ENCODE measurements at regions not wholly inside any gene's neighbourhood (a gene's known extent, or its start where the extent isn't known, plus 50 kb on each side); places are given as distances from the start of the nearest gene placed in this dataset.
A peak's percentile ranks its signal among the peaks of the same experiment; 100 is the strongest.

DNA sequence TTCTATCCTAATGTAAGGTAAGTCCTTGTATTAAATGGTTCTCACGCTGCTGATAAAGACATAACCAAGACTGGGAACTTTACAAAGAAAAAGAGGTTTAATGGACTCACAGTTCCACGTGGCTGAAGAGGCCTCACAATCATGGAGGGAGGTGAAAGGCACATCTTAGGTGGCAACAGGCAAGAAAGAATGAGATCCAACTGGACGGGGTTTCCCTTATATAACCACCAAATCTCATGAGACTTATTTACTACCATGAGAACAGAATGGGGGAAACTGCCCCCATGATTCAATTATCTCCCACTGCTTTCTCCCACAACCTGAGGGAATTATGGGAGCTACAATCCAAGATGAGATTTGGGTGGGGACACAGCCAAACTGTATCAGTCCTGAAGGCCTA is 136.6 kb downstream of the HTR1B start:
- H3K27me3 ChIP-seq = no peaks in the 10 kb centered on the region
- no peaks in the 10 kb centered on the region for H3K4me1 ChIP-seq
- H3K36me3 ChIP-seq = no peaks in the 10 kb centered on the region
- H3K9me3 ChIP-seq = no peaks in the 10 kb centered on the region
- H3K4me3 ChIP-seq = no peak overlapping the region
- intact Hi-C loops (cut with DNase I) = no loop called here
- TF ChIP-seq, protein P1, sequence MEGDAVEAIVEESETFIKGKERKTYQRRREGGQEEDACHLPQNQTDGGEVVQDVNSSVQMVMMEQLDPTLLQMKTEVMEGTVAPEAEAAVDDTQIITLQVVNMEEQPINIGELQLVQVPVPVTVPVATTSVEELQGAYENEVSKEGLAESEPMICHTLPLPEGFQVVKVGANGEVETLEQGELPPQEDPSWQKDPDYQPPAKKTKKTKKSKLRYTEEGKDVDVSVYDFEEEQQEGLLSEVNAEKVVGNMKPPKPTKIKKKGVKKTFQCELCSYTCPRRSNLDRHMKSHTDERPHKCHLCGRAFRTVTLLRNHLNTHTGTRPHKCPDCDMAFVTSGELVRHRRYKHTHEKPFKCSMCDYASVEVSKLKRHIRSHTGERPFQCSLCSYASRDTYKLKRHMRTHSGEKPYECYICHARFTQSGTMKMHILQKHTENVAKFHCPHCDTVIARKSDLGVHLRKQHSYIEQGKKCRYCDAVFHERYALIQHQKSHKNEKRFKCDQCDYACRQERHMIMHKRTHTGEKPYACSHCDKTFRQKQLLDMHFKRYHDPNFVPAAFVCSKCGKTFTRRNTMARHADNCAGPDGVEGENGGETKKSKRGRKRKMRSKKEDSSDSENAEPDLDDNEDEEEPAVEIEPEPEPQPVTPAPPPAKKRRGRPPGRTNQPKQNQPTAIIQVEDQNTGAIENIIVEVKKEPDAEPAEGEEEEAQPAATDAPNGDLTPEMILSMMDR (IDR thresholded peaks at IDR 0.05) = no peak
- H3K27ac ChIP-seq = peak overlapping the region; percentile 52 to 54
- no peak for DNase-seq (ENCODE audit: low spot score in 2 of 2)

DNA sequence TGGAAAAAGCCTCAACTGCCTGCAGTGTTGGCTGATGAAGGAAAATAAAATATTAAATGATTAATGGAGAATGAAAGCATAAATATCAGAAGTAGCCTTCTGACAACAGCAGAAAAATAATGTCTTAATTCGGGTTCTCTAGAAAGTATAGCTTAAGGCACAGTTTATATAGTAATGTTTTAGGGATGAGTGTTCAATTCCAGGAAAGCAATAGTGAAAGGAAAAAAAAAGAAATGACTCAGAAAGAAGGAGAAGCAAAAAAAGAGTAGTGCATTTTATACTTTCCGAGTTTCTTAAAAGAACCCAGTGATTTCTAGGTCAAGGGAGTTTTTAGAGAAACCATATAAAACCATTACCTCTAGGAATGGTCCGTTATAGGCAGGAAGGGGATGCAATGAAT is 137.3 kb downstream of the HTR1B start:
- no peak overlapping the region for H3K4me3 ChIP-seq
- no peaks in the 10 kb centered on the region for H3K9me3 ChIP-seq
- DNase-seq (ENCODE audit: low spot score in 2 of 2) = no peak
- no peaks in the 10 kb centered on the region for H3K36me3 ChIP-seq
- no peaks in the 10 kb centered on the region for H3K27me3 ChIP-seq
- intact Hi-C loops (cut with DNase I) = no loop called here
- TF ChIP-seq, protein P1 (IDR thresholded peaks at IDR 0.05) = no peak
- H3K4me1 ChIP-seq = no peaks in the 10 kb centered on the region
- H3K27ac ChIP-seq = peak overlapping the region; percentile 52 to 54

DNA sequence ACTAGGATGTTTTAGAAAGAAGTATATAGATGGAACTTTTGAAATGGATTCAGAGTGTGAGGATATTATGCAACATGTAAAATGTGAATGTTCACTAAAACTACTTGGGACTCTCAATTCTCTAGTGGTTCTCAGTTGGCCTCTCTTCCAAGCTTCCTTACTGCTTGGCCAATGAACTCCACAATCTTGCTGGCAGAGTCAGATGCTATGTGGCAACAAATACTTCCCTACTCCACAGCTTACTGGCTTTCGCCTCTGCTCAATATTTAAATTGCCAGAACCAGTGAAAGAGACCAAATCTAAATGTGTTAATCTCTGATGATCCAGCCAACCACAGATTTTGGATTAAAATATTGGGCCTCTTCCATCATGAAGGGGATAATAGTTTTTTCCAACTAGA is 138.4 kb downstream of the HTR1B start:
- no peaks in the 10 kb centered on the region for H3K4me1 ChIP-seq
- H3K36me3 ChIP-seq = no peaks in the 10 kb centered on the region
- H3K27ac ChIP-seq = peak overlapping the region in 1 of 2 donors; percentile 52
- intact Hi-C loops (cut with DNase I) = loop anchor here (2.0 kb wide), 1 partner anchor 132 kb away; no protein-coding TSS in a partner anchor
- no peaks in the 10 kb centered on the region for H3K27me3 ChIP-seq
- TF ChIP-seq, protein P1 (IDR thresholded peaks at IDR 0.05) = no peak
- no peak overlapping the region for H3K4me3 ChIP-seq
- DNase-seq (ENCODE audit: low spot score in 2 of 2) = peak in 1 of 2 donors; percentile 73
- H3K9me3 ChIP-seq = no peaks in the 10 kb centered on the region

- intact Hi-C loops (cut with DNase I) = no loop called here
- DNase-seq (ENCODE audit: low spot score in 2 of 2) = no peak
- H3K4me3 ChIP-seq = no peak overlapping the region
- TF ChIP-seq, protein P1 (IDR thresholded peaks at IDR 0.05) = no peak
- no peaks in the 10 kb centered on the region for H3K36me3 ChIP-seq
- H3K27me3 ChIP-seq = no peaks in the 10 kb centered on the region
- no peaks in the 10 kb centered on the region for H3K9me3 ChIP-seq
- no peaks in the 10 kb centered on the region for H3K4me1 ChIP-seq
- no peak overlapping the region for H3K27ac ChIP-seq
These were observed 140.7 kb downstream of the HTR1B start for GRCh38 chr6:77322604-77323003.

GRCh38 chr6:77318256-77318655 is 145.0 kb downstream of the HTR1B start:
- Histone ChIP-seq H3K9me3 (no peaks in the 10 kb centered on the region), H3K4me3 (no peak overlapping the region), H3K36me3 (no peaks in the 10 kb centered on the region), H3K27ac (no peak overlapping the region), H3K4me1 (no peaks in the 10 kb centered on the region), H3K27me3 (no peaks in the 10 kb centered on the region)
- DNase-seq (ENCODE audit: low spot score in 2 of 2) = no peak
- intact Hi-C loops (cut with DNase I) = no loop called here
- TF ChIP-seq, protein P1 (IDR thresholded peaks at IDR 0.05) = no peak

DNA sequence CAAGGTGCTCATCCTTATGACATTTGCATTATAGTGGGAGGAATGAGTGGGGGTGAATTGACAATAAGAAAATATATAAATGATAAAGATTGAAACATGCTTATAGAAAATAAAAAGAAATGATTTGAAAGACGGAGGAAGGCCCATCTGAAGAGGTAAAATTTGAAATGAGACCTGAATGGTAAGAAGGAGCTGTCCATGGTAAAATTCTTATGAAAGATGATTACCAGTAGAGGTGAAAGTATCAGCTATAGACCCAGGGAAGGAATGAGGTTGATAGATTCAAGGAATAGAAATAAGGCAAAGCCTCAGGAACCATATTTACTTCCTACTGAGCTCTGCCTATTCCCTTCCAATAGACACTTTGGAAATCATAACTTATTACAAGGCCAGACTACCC is 149.7 kb downstream of the HTR1B start:
- no peaks in the 10 kb centered on the region for H3K4me1 ChIP-seq
- intact Hi-C loops (cut with DNase I) = no loop called here
- no peaks in the 10 kb centered on the region for H3K36me3 ChIP-seq
- H3K27me3 ChIP-seq = no peaks in the 10 kb centered on the region
- no peaks in the 10 kb centered on the region for H3K9me3 ChIP-seq
- H3K4me3 ChIP-seq = no peak overlapping the region
- H3K27ac ChIP-seq = no peak overlapping the region
- TF ChIP-seq, protein P1 (IDR thresholded peaks at IDR 0.05) = no peak
- DNase-seq (ENCODE audit: low spot score in 2 of 2) = no peak
